HK-2 (cell line): ENCODE measurements at regions not wholly inside any gene's neighbourhood (a gene's known extent, or its start where the extent isn't known, plus 50 kb on each side); places are given as distances from the start of the nearest gene placed in this dataset.

Source experiments
- DNase-seq: peaks from one replicate; pipeline ENCODE4 v3.0.0-alpha.2; 2018; ENCODE audit not compliant: unreplicated experiment

GRCh38 chr20:20881808-20882207 lies 169.4 kb upstream of the RALGAPA2 start:
- no peak for DNase-seq

GRCh38 chr20:20877079-20877478 lies 164.6 kb upstream of the RALGAPA2 start:
- no peak for DNase-seq

GRCh38 chr20:20875716-20876115 lies 163.3 kb upstream of the RALGAPA2 start:
- no peak for DNase-seq

GRCh38 chr20:20872428-20872827 lies 160.0 kb upstream of the RALGAPA2 start:
- DNase-seq: no peak

- DNase-seq: no peak
Observed at GRCh38 chr20:20869161-20869775, 156.8 kb upstream of the RALGAPA2 start.

- DNase-seq: peak; percentile 14
Observed at GRCh38 chr20:20864351-20865096, 152.1 kb upstream of the RALGAPA2 start.

- DNase-seq: peak; percentile 96
Observed at GRCh38 chr20:20860078-20860806, 147.8 kb upstream of the RALGAPA2 start.

- DNase-seq: no peak
Observed at GRCh38 chr20:20859510-20859909, 147.1 kb upstream of the RALGAPA2 start.

- DNase-seq: no peak
Observed at GRCh38 chr20:20856956-20857355, 144.5 kb upstream of the RALGAPA2 start.

GRCh38 chr20:20856306-20856705 lies 143.9 kb upstream of the RALGAPA2 start:
- DNase-seq: no peak

GRCh38 chr20:20851385-20851784 lies 138.9 kb upstream of the RALGAPA2 start:
- DNase-seq: no peak

GRCh38 chr20:20850407-20850806 lies 138.0 kb upstream of the RALGAPA2 start:
- no peak for DNase-seq

GRCh38 chr20:20849161-20849560 lies 136.7 kb upstream of the RALGAPA2 start:
- DNase-seq: no peak

- DNase-seq: no peak
Observed at GRCh38 chr20:20847814-20848213, 135.4 kb upstream of the RALGAPA2 start.

- no peak for DNase-seq
Observed at GRCh38 chr20:20843982-20844381, 131.5 kb upstream of the RALGAPA2 start.

GRCh38 chr20:20839771-20840170 lies 127.3 kb upstream of the RALGAPA2 start:
- no peak for DNase-seq

- DNase-seq: peak; percentile 59
Observed at GRCh38 chr20:20837574-20838021, 125.2 kb upstream of the RALGAPA2 start.

- no peak for DNase-seq
Observed at GRCh38 chr20:20836836-20837235, 124.4 kb upstream of the RALGAPA2 start.

- DNase-seq: no peak
Observed at GRCh38 chr20:20835897-20836296, 123.5 kb upstream of the RALGAPA2 start.

- DNase-seq: no peak
Observed at GRCh38 chr20:20834008-20834407, 121.6 kb upstream of the RALGAPA2 start.

- DNase-seq: no peak
Observed at GRCh38 chr20:20832715-20833114, 120.3 kb upstream of the RALGAPA2 start.

GRCh38 chr20:20831794-20832193 lies 119.3 kb upstream of the RALGAPA2 start:
- DNase-seq: no peak

- no peak for DNase-seq
Observed at GRCh38 chr20:20829681-20830080, 117.2 kb upstream of the RALGAPA2 start.
